Fibroblast of villous mesenchyme (primary cell): ENCODE measurements at regions not wholly inside any gene's neighbourhood (a gene's known extent, or its start where the extent isn't known, plus 50 kb on each side); places are given as distances from the start of the nearest gene placed in this dataset.

ENCODE experiments used
- DNase-seq: peaks from one replicate; pipeline ENCODE4 v3.0.0-alpha.2; 2010; ENCODE audit warnings: low read depth
- H3K4me3 ChIP-seq: 2 replicates; pipeline ENCODE4 v1.5.1; 2011; ENCODE audit warnings: low read depth, mild to moderate bottlenecking, low read length
- CTCF ChIP-seq: IDR thresholded peaks from 2 replicates; pipeline ENCODE4 v1.5.1; 2012; ENCODE audit warnings: low read depth, mild to moderate bottlenecking, low read length; ENCODE audit not compliant: insufficient read depth

GRCh38 chr2:14316594-14316993, 315.9 kb upstream of the LRATD1 start:
- TF ChIP-seq CTCF: no peak
- no peak overlapping the region for H3K4me3 ChIP-seq
- no peak for DNase-seq

DNA sequence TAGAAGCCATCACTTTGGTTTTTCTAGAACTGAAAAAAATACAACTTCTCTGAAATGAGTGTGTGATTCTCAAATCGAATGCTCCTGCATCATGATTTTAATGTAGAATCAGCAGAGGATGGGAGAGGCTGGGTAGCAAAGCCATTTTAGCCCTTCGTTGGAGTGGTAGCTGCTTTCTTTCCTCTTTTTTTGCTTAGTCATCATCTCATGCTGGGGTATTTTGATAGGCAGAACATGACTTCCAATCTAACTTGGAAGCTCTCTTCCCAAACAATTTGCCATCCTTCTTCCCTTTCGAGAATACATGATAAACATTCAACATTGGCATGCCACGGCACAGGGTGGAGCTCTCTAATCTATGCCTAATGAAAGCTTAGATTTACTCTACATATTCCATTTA, 311.2 kb upstream of the LRATD1 start:
- TF ChIP-seq CTCF: no peak
- DNase-seq: no peak
- no peak overlapping the region for H3K4me3 ChIP-seq

DNA sequence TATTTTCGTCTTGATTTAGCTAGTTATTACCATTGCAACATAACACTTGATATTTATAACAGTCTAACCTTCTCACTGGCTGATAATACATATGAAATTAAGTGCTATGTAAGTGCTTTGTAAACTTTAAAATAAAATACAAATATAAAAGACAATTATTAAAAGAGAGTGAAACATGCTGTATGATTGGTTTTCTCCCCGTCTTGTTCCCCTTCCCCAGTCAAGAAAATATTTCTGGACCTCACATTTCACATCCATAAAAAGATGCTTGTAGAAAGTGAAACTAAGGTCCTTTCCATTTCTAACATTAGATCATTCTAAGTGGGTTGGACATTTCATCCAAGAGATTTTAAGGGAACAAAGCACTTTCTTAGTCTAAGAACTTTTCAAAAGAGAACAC, 310.2 kb upstream of the LRATD1 start:
- no peak overlapping the region for H3K4me3 ChIP-seq
- TF ChIP-seq CTCF: no peak
- no peak for DNase-seq

DNA sequence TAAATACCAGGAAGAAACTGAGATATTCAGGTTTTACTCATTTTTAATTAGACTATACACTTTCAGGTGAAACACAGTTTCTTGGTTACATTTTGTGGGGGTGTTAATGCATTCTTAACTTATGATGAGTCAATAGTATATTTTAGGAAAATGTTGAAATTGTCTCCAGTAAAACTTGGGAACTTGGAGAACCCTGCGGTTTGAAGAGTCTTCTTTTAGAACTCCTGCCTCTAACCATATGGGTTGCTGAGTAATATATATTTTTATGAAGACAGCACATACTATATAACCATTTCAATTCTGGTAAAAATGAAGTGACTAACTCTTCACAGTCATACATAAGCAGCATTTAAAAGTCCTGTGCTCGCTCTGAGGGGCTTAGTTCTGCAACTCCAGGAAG, 308.2 kb upstream of the LRATD1 start:
- TF ChIP-seq CTCF: no peak
- no peak for DNase-seq
- no peak overlapping the region for H3K4me3 ChIP-seq

DNA sequence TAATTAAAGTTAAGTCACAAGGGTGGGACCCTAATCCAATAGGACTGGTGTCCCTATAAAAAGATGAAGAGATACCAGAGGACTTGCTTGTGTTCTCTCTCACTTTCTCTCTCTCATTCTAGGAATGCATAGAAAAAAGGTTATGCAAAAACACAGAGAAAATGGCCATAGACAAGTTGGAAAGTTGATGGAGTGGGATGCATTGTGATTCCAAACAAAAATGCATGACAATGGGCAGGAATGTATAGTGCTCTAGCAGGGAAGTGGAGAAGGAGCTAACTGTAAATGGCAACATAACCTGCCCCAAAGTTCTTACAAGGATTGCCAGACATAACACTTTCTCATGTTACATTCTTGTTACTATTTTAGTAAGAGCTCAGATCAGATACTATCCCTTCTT, 301.6 kb upstream of the LRATD1 start:
- TF ChIP-seq CTCF: no peak
- no peak overlapping the region for H3K4me3 ChIP-seq
- DNase-seq: no peak

- TF ChIP-seq CTCF: no peak
- no peak for DNase-seq
- H3K4me3 ChIP-seq: no peak overlapping the region
Observed at GRCh38 chr2:14336759-14337382, 295.6 kb upstream of the LRATD1 start.

DNA sequence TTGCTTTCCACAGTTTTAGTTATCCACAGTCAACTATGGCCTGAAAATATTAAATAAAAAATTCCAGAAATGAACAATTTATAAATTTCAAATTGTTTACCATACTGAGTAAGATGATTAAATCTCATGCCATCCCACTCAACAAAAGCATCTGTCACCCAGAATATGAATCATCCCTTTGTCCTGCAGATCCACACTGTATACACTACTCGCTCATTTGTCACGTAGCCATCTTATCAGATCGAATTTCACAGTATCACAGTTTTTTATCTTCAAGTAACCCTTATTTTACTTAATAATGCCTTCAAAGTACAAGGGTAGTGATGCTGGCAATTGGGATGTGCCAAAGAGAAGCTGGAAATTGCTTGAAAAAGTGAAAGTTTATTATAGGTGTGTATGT, 291.8 kb upstream of the LRATD1 start:
- no peak for DNase-seq
- TF ChIP-seq CTCF: no peak
- H3K4me3 ChIP-seq: no peak overlapping the region
